ENCODE measurements at regions not wholly inside any gene's neighbourhood (a gene's known extent, or its start where the extent isn't known, plus 50 kb on each side); places are given as distances from the start of the nearest gene placed in this dataset.

- no peak for TF ChIP-seq CTCF (IDR thresholded peaks at IDR 0.05)
- no peak for TF ChIP-seq POLR2A (IDR thresholded peaks at IDR 0.05)
These were observed 292.2 kb upstream of the RSPO3 start for GRCh38 chr6:126826166-126826714.
